EL (cell line): ENCODE measurements at regions not wholly inside any gene's neighbourhood (a gene's known extent, or its start where the extent isn't known, plus 50 kb on each side); places are given as distances from the start of the nearest gene placed in this dataset.

Experiments
- DNase-seq: peaks from one replicate; pipeline ENCODE4 v3.0.0-alpha.2; 2016

DNA sequence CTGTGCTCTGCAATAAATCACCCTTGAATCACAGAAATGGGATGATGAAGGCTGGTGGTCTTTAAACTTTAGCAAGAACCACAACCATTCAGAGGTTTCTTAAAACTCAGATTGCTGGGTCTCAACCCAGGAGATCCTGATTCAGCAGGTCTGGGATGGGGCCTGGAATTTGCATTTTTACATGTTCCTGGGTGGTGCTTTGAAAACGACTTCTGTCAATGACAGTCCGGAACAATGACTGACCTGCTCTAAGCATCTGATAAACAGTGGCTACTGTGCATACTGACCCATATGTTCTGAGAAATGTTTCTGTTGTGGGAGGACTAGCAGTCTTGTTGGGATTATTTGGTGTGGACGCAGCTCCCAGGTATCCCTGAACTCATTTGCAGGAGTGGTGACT, 92.7 kb downstream of the GADD45G start:
- no peak for DNase-seq

- DNase-seq = no peak
These were observed 93.7 kb downstream of the GADD45G start for GRCh38 chr9:89698411-89699005.

- DNase-seq = no peak
These were observed 94.8 kb downstream of the GADD45G start for GRCh38 chr9:89699646-89700045.

DNA sequence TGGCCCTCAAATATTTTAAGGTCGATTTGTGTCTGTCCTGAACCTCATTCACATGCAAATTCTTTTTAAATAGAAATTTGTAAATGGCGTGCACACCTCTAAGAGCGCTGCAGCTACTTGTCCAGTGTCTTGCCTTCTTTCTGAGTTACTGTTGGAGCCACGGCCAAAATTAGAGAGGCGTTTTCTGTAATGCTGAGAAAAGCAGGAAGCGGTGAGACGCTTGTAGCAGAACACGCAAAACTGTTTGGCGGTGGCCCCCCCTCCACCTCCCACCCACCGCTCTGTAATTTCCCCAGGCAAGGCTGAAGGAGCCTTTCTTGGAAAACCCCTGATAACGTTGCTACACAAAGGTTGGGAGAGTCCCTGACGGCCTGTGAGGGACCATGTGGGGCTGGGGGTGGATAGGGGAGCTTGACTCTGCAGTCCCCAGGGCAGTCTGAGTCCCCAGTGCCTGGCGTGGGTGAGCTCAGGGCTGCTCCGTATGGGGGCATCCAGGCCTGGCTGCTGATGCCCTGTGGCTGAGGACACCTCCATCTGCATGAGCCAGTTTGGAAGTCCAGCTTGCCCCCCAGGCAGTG, 96.5 kb downstream of the GADD45G start:
- no peak for DNase-seq

GRCh38 chr9:89702401-89702800, 97.6 kb downstream of the GADD45G start:
- no peak for DNase-seq

- DNase-seq = no peak
These were observed 100.8 kb downstream of the GADD45G start for GRCh38 chr9:89705651-89706050.

GRCh38 chr9:89706086-89706485, 101.3 kb downstream of the GADD45G start:
- DNase-seq = no peak

DNA sequence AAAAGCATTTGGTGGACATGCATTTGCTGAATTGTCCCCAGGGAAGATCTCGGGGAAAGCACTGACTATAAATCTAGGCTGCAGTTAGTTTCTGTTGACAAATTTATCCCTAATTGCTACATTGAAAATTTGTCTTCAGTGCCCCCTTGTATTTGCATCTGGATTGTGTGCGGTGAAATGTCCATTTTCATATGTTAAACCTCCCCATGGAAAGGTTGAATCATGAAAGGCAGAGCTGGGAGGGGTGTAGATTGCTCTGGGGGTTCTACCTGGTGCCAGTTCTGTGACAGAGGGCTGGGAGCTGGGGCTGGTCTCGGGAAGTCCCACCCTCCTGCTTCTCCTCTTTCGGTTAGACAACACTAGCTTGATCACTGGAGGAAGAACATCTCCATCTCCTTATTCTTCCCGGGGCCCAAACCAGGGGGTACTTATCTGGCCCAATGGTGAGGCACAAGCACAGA, 101.9 kb downstream of the GADD45G start:
- no peak for DNase-seq

DNA sequence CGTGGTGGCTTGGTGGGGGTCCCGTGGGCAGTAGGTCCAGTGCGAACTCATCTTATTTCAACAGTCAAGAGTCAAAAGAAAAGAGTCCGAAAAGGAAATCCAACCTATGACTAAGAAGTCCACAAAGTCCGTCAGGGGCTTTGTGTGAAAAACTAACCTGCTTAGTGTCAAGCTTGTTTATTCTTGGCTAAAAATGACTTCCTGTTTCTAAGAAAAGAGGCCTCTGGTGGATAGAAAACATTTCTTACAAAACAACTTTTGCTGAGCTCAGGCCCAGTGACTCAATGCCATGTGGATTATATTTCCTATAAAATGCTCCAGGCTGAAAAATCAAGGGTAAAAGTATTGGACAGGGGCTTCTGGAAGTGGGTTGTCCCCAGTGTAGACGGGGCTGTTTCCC, 105.9 kb downstream of the GADD45G start:
- no peak for DNase-seq

GRCh38 chr9:89711866-89712265, 107.1 kb downstream of the GADD45G start:
- no peak for DNase-seq

DNA sequence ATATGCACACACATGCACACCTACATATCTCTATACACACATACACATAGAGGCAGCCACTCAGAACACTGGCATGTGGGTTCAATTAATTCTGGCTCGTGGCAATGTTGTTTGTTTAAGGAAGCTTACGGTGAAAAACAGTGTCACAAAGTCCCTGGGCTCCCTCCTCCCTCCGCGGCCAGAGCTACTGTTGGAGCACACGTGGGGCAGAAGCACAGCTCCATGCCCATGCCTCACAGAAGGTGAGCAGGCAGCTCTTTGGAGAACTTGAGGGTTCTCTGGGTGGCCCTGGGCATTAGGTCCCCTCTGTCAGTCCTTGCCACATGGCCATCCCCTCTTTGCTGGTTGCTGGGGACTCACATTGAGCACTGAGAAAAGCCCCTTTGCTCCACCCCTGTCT, 107.5 kb downstream of the GADD45G start:
- no peak for DNase-seq

DNA sequence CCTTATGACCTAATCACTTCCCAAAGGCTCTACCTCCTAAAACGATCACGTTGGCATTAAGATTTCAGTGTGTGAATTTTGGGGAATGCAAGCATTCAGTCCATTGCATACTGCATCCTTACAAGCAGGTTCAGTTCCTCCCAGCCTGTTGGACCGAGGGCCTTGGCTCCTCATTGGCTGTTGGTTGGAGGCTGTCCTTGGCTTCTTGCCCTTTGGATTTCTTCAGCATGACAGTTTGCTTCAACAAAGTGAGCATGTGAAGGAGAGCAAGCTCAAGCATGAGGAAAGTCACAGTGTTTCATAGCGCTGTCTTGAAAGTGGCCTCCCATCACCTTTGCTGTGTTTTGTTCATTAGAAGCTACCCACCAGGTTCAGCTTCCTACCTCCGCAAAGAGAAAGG, 109.5 kb downstream of the GADD45G start:
- DNase-seq = no peak

DNA sequence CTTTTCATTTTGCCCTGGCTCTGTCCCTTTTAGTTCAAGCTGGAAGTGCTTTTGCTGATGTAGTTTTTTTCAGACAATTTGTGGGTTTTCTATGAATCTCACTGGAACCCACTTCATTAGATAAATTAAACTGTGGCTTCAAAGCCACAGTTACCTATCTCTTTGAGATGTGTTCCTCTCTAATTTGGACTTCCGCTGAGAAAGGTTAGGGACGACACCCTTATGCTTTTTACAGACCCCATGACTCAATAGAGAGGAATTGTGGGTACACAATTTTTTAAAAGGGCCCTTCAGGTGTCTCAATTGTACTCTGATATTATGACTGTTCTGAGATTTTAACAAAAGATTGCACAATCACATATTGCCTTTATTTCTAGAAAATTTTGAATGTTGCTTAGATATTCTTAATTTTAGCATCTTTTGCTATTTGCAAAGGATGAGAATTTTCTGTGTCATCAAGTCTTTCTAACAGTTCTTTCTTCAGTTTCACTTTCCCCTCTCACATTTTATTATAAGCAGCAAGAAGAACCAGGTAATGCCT, 110.6 kb downstream of the GADD45G start:
- DNase-seq = no peak

GRCh38 chr9:89715881-89716280, 111.1 kb downstream of the GADD45G start:
- no peak for DNase-seq

DNA sequence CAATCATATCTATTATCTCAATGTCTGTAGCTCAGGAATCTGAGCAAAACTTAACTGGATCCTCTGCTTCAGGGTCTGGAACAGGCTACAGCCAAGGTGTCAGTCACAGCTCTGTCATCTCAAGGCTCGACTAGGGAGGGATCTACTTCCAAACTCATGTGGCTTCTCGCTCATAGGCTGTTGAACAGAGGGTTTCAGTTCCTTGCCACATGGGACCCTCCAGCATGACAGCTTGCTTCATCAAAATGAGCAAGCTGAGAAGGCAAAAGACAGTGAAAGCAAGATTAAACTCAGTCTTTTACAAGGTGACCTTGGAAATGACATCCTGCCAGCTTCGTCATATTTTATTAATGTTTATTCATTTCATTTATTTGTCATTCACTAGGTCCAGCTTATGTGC, 111.7 kb downstream of the GADD45G start:
- no peak for DNase-seq

DNA sequence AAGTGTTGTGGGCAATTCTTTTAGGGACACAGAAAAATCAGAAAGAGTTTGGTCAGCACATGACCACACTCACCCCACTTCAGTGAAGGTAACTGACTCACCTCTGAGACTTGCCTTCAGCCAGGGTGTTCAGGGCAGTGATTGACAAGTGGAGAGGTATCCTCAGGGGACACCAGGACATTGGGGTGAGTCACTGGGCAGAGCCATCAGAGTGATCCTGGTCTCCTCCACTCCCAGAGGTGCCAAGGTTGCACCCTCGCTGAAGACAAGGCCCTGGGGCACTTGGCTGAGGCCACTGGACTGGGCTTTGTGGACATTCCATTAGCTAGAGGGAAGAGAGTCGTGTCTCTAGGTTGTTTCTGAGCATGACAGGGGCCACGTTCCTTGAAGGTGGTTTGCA, 113.4 kb downstream of the GADD45G start:
- DNase-seq = no peak

- DNase-seq = no peak
These were observed 113.8 kb downstream of the GADD45G start for GRCh38 chr9:89718651-89719050.

- no peak for DNase-seq
These were observed 114.4 kb downstream of the GADD45G start for GRCh38 chr9:89719202-89719601.

DNA sequence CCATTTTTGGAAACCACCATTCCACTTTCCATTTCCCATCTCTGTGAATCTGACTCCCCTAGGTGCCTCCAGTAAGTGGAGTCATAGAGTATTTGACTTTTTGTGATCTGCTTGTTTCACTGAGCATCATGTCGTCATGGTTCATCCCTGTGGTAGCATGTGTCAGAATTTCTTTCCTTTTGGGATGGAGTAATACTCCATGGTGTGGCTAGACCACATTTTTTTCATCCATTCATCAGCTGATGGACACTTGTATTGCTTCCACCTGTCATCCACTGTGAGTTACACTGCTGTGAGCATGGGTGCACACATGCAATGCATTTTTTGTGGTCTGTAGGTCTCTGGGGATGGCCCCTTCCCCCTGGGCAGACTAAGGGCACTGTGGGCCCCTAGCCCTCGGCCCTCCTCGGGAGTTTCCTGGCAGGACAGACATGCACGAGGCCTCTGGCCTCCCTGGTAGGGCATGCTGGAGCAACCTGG, 115.9 kb downstream of the GADD45G start:
- no peak for DNase-seq

DNA sequence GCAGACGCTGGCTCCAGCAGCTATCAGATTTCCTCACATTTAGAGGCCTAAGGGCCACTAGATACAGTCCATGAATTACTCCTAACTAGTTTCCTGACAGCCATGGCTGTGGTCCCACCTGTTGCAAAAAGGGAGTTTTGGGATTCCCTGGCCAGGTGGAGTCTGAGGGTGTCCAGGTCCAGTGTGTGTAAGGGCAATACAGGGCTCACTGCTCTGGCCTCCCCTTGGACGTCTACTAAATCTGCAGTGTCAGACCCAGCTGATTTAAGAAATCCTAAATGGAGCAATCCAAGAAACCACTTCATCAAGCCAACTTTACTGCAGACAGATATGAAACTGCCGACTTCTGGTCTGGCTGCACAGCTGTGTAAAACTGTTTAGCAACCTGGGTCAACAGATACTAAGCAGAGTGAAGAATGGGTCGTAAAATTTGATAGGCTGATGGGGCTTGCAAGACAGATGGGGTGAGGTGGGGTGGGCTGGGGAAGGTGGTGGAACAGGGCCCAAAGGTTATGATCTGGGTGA, 116.4 kb downstream of the GADD45G start:
- no peak for DNase-seq

DNA sequence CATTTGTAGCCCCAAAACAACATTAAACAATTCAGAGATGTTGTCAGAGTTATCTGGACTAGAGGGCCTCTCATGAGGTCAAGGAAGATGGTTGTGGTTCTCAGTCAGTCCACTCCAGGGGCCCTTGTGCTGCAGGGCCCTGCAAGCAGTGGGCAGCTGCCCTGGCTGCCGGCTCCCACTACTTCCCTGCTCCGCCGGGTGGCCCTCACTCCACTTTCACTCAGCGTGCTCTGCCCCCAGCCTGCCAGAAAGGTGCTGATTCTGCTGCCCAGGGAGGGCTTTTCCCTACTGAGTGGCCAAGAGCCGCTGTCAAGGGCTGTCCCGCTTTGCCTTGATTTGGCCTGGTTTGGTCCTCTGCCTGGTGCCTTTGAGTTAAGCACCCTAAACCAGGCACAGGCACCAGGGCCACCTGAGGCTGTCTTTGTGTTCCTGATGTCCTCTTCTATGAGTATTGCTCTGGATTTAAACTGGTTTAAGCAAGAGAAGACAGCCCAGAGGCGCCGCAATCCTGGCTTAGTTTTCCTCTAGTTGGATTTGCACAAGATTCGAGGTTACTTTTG, 117.2 kb downstream of the GADD45G start:
- DNase-seq = no peak

GRCh38 chr9:89722712-89723111, 117.9 kb downstream of the GADD45G start:
- no peak for DNase-seq

DNA sequence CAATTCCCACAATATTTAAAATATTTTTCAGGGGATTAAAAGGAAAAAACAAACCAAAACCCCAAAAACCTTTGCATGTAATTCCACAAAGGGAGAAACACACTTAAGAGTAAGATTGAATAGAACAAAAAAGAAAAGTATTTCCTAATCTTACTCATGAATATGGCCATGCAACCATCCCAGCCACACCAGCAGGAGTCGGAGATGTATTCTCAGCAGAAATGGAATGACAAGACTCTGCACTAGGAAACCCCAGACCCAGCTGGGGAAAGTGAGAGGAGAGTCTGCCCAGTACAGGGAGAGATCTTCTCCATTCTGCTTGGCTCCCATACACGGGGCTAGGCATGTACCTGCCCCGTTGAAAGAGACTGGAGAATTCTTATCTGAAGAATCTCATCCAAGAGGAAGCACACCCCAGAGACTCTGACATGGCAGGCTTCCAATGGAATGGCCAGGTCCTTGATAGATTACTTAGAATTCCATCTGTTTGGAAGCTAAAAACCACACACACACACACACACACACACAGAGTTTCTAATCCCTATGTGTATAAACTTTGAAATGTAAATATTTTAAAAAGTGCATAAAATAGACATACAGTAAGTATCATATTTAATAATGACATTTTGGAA, 118.8 kb downstream of the GADD45G start:
- no peak for DNase-seq

DNA sequence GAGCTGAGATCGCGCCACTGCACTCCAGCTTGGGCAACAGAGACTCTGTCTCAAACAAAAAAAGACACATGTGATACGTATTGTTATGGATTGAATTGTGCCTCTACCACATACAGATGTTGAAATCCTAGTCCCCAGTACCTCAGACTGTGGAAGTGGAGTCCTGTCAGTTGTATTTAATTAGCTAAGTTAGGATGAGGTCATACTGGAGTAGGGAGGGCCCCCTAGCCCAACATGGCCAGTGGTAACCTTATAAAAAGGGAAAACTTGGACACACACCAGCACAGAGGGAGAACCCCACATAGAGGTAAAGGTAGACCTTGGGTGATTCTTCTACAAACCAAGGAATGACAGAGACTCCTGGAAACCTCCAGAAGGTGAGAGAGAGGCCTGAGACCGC, 119.8 kb downstream of the GADD45G start:
- no peak for DNase-seq
